ENCODE measurements at regions not wholly inside any gene's neighbourhood (a gene's known extent, or its start where the extent isn't known, plus 50 kb on each side); places are given as distances from the start of the nearest gene placed in this dataset.

DNA sequence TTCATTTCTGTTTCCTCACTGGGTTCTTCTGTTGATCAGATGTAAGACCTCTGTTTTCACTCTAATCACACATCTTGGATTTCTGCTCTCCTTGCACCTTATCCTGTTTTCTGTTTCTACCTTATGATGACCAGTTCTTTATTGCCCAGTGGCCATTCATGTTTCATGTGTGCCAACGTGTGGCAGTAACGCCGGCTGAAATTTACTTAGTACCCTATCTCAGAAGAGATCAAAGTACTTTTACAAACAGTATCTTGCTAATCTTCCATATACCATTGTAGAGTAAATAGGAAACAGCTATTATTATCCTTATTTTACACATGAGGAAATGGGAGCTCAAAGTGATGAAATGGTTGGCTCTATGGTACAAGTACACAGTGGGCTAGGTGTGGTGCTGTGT is 74.0 kb downstream of the GATA3 start:
- no peak for FAIRE-seq
- TF ChIP-seq TAF1 (IDR thresholded peaks at IDR 0.05; ENCODE audit: borderline replicate concordance, low read depth, low read length) (no peak), POLR2AphosphoS5 (IDR thresholded peaks at IDR 0.05; ENCODE audit: low read depth, low read length) (no peak), POLR2A (IDR thresholded peaks at IDR 0.05; ENCODE audit: low read depth, low read length) (no peak)
- no peak for DNase-seq (ENCODE audit: insufficient read length)

DNA sequence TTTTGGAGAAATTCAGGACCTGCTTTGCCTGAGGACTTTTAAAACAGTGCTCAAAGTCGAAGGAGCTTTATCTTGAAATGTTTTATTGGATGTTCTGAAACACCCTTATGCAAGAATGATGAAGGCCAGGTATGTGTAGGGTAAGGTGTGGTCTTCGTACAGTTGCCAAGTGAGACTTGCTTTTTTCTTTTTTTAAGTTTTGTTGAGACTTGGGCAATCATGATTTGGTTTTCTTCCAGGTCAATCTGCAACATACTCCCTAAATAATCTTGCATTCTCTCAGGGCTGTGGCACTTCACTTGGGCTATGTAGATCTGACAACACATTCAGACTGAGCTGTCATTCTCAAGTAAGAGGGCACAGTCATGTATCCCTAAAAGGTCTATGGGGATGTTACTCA is 75.0 kb downstream of the GATA3 start:
- FAIRE-seq (peak; percentile 63), DNase-seq (ENCODE audit: insufficient read length) (no peak)
- TF ChIP-seq TAF1 (IDR thresholded peaks at IDR 0.05; ENCODE audit: borderline replicate concordance, low read depth, low read length) = no peak
- TF ChIP-seq POLR2AphosphoS5 (IDR thresholded peaks at IDR 0.05; ENCODE audit: low read depth, low read length) = no peak
- TF ChIP-seq POLR2A (IDR thresholded peaks at IDR 0.05; ENCODE audit: low read depth, low read length) = no peak

GRCh38 chr10:8130973-8131911 is 76.8 kb downstream of the GATA3 start:
- TF ChIP-seq POLR2AphosphoS5 (IDR thresholded peaks at IDR 0.05; ENCODE audit: low read depth, low read length) (no peak), POLR2A (IDR thresholded peaks at IDR 0.05; ENCODE audit: low read depth, low read length) (peak; percentile 33; the same call in 1 of the 2 replicates)
- FAIRE-seq = peak; percentile 93
- peak; percentile 27 for DNase-seq (ENCODE audit: insufficient read length)

- no peak for TF ChIP-seq POLR2A (IDR thresholded peaks at IDR 0.05; ENCODE audit: low read depth, low read length)
- TF ChIP-seq POLR2AphosphoS5 (IDR thresholded peaks at IDR 0.05; ENCODE audit: low read depth, low read length) = peak; percentile 49; the same call in 1 of the 2 replicates
- TF ChIP-seq TAF1 (IDR thresholded peaks at IDR 0.05; ENCODE audit: borderline replicate concordance, low read depth, low read length) = no peak
- FAIRE-seq = peak; percentile 98
- peak; percentile 23 for DNase-seq (ENCODE audit: insufficient read length)
Measured at GRCh38 chr10:8133146-8133545, 78.7 kb downstream of the GATA3 start.

DNA sequence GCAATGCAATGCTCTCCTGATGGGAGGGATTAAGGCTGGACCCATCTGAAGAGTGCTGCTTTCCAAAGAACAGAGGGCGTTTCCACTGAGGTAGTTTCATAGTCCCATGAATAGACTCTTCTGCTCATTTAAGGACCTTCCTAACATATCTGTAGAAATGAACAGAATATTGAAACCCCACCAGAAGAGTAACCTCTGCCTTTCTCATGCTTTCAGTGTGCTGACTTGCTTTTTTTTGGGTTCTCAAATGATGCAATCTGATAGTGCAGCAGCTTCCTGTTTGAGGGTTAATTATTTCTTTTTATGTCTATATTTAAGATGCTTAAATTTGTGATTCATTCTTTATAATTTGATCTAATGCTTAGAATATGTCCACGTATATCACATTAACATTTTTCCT is 82.2 kb downstream of the GATA3 start:
- FAIRE-seq = peak; percentile 74

GRCh38 chr10:8137272-8137681 is 82.8 kb downstream of the GATA3 start:
- FAIRE-seq = no peak
- no peak for DNase-seq (ENCODE audit: insufficient read length)
- TF ChIP-seq TAF1 (IDR thresholded peaks at IDR 0.05; ENCODE audit: borderline replicate concordance, low read depth, low read length) (no peak), POLR2A (IDR thresholded peaks at IDR 0.05; ENCODE audit: low read depth, low read length) (no peak), POLR2AphosphoS5 (IDR thresholded peaks at IDR 0.05; ENCODE audit: low read depth, low read length) (no peak)

More for the DNA sequence above, 82.2 kb downstream of the GATA3 start:
- TF ChIP-seq TAF1 (IDR thresholded peaks at IDR 0.05; ENCODE audit: borderline replicate concordance, low read depth, low read length) (no peak), POLR2A (IDR thresholded peaks at IDR 0.05; ENCODE audit: low read depth, low read length) (no peak), POLR2AphosphoS5 (IDR thresholded peaks at IDR 0.05; ENCODE audit: low read depth, low read length) (no peak)
- no peak for DNase-seq (ENCODE audit: insufficient read length)

- FAIRE-seq (peak; percentile 85), DNase-seq (ENCODE audit: insufficient read length) (no peak)
- no peak for TF ChIP-seq POLR2A (IDR thresholded peaks at IDR 0.05; ENCODE audit: low read depth, low read length)
- no peak for TF ChIP-seq POLR2AphosphoS5 (IDR thresholded peaks at IDR 0.05; ENCODE audit: low read depth, low read length)
Measured at GRCh38 chr10:8137726-8138125, 83.2 kb downstream of the GATA3 start.

DNA sequence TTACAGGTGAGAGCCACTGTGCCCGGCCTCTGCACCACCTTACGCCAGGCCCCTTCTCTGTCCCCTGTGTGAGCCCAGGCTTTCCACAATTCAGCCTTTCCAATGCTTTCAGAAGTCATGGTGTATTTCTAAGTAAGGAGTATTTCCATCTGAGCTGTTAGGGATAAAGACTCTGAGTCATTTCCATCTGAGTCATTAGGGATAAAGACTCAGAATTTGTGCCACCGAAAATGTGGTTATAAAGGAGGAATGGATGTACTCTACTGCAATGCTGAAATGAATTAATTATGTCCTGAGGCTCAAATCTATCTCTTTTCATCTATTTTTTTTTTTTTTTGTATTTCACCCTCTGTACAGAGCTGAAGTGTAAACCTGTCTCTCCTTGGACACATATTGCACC is 84.0 kb downstream of the GATA3 start:
- no peak for TF ChIP-seq POLR2AphosphoS5 (IDR thresholded peaks at IDR 0.05; ENCODE audit: low read depth, low read length)
- no peak for TF ChIP-seq TAF1 (IDR thresholded peaks at IDR 0.05; ENCODE audit: borderline replicate concordance, low read depth, low read length)
- no peak for TF ChIP-seq POLR2A (IDR thresholded peaks at IDR 0.05; ENCODE audit: low read depth, low read length)
- DNase-seq (ENCODE audit: insufficient read length) (no peak), FAIRE-seq (no peak)

DNA sequence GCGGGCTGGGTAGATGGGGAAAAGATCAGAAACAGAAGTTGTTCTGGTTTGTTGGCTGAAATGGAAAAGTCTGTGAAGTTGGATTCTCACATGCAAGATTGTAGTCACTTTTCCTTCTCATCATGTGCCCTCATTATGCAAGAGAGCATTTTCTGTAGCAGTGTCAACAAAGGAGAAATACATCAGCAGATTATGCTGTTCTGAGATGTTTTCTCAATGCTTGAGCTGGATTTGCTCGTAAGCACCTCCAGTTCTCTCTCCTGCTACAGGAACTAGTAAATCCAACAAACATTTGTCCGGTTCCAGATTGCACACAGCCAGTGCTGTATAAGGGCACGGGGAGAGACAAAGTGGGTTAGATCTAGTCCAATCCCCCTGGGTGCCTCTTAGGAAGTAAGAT is 90.0 kb downstream of the GATA3 start:
- TF ChIP-seq POLR2AphosphoS5 (IDR thresholded peaks at IDR 0.05; ENCODE audit: low read depth, low read length) = no peak
- TF ChIP-seq POLR2A (IDR thresholded peaks at IDR 0.05; ENCODE audit: low read depth, low read length) = no peak
- no peak for TF ChIP-seq TAF1 (IDR thresholded peaks at IDR 0.05; ENCODE audit: borderline replicate concordance, low read depth, low read length)
- FAIRE-seq (no peak), DNase-seq (ENCODE audit: insufficient read length) (no peak)

DNA sequence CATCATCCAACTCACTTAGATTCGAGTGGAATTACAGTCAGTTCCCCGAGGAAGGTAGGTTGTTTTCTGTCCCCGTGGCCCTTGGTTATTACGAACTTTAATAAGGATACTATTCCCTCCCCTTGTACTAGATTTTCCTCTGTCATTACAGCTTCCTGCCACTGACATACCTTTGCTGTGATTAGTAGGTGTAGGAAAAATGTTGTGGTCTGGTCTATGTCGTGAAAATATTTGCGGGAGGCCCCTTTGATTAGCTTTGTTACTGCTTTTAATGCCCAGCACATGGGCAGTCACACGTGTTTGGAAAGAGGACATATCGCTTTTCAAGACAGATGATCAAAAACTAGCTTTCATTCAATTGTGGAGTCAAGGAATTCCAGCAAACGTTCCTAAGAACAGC is 92.2 kb downstream of the GATA3 start:
- DNase-seq (ENCODE audit: insufficient read length) (no peak), FAIRE-seq (no peak)
- TF ChIP-seq POLR2AphosphoS5 (IDR thresholded peaks at IDR 0.05; ENCODE audit: low read depth, low read length) = no peak
- no peak for TF ChIP-seq POLR2A (IDR thresholded peaks at IDR 0.05; ENCODE audit: low read depth, low read length)
- TF ChIP-seq TAF1 (IDR thresholded peaks at IDR 0.05; ENCODE audit: borderline replicate concordance, low read depth, low read length) = no peak

DNA sequence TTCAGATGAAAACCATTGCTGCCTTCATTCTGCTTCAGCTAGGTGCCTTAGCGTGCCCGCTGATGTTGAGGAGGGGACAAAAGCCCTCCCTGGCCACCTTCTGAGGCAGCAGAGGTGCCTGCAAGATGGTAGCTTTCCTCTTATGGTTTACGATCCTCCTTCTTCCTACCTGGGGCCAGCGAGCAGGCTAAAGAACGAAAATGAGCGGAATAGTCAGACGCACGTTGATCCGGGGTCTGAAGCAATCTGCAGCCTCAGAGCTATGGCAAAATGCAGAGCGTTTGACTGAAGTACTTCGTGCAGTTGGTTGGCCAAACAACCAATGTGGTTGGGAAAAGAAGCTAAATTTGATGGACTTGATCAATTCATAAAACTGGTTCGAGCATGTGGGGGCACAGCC is 95.5 kb downstream of the GATA3 start:
- DNase-seq (ENCODE audit: insufficient read length) (no peak), FAIRE-seq (no peak)
- TF ChIP-seq POLR2AphosphoS5 (IDR thresholded peaks at IDR 0.05; ENCODE audit: low read depth, low read length) (no peak), POLR2A (IDR thresholded peaks at IDR 0.05; ENCODE audit: low read depth, low read length) (no peak), TAF1 (IDR thresholded peaks at IDR 0.05; ENCODE audit: borderline replicate concordance, low read depth, low read length) (no peak)

DNA sequence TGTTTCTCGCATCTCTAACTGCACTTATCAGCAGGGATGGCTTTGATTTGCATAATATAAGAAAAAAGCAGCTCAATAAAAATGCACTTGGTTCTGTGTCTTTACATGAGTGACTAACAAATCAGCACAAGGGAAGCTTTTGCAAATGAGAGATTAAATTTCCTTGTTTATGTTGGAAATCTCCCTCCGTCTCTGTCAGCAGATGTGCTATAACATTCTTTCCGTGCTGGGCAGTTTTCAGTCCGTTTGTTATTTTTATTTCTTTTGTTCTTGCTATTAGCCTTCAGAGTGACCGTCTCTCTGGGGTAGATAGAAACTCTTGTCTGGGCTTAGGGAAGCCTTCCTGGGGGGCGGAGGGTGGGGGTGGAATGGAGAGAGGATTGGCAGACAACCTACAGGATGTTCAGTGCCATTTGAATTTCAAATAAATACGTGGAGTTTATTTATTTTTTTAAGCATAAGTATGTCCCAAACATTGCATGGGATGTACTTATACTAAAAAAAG is 96.0 kb downstream of the GATA3 start:
- TF ChIP-seq TAF1 (IDR thresholded peaks at IDR 0.05; ENCODE audit: borderline replicate concordance, low read depth, low read length) (no peak), POLR2A (IDR thresholded peaks at IDR 0.05; ENCODE audit: low read depth, low read length) (no peak), POLR2AphosphoS5 (IDR thresholded peaks at IDR 0.05; ENCODE audit: low read depth, low read length) (no peak)
- FAIRE-seq (no peak), DNase-seq (ENCODE audit: insufficient read length) (no peak)
